Tibial nerve (tissue), 4 donors: ENCODE measurements at regions not wholly inside any gene's neighbourhood (a gene's known extent, or its start where the extent isn't known, plus 50 kb on each side); places are given as distances from the start of the nearest gene placed in this dataset.
A peak's percentile ranks its signal among the peaks of the same experiment; 100 is the strongest.

Experiments used
- DNase-seq, 2 donors: peaks; one replicate each; pipeline ENCODE4 v3.0.0-alpha.2; 2019; ENCODE audit warnings: low spot score in 2 of 2
- H3K27ac ChIP-seq, 4 donors: fragments of 200-600 bp; sonication (generic) in 3 of 4; one replicate each; pipeline ENCODE4 v1.5.1; 2017 to 2019; ENCODE audit warnings: mild to moderate bottlenecking in 1 of 4
- H3K27me3 ChIP-seq, 2 donors: fragments of 200-600 bp; sonication (generic) in 1 of 2; one replicate each; pipeline versions ENCODE4 v1.5.1 to v1.6.0; 2017 to 2019
- H3K36me3 ChIP-seq, 3 donors: fragments of 200-600 bp; sonication (generic); one replicate each; pipeline ENCODE4 v1.5.1; 2018 to 2019
- H3K4me1 ChIP-seq, 4 donors: fragments of 200-600 bp; sonication (generic) in 3 of 4; one replicate each; pipeline ENCODE4 v1.5.1; 2017 to 2019
- H3K4me3 ChIP-seq, 4 donors: fragments of 200-600 bp; sonication (generic) in 3 of 4; one replicate each; pipeline ENCODE4 v1.5.1; 2017 to 2019; ENCODE audit warnings: mild to moderate bottlenecking in 1 of 4, moderate library complexity in 1 of 4
- H3K9me3 ChIP-seq, 4 donors: fragments of 200-600 bp; sonication (generic) in 3 of 4; one replicate each; pipeline ENCODE4 v1.5.1; 2017 to 2019
- EP300 ChIP-seq, 2 donors: sonication (generic); formaldehyde crosslinking; IDR thresholded peaks; one replicate each; pipeline ENCODE4 v1.6.1; 2017; ENCODE audit warnings: antibody characterized with exemption in 2 of 2, mild to moderate bottlenecking in 1 of 2
- POLR2A ChIP-seq, 2 donors: fragments of 450-650 bp; IDR thresholded peaks; one replicate each; pipeline ENCODE4 v1.6.1; 2017; ENCODE audit warnings: antibody characterized with exemption in 2 of 2, mild to moderate bottlenecking in 2 of 2, moderate library complexity in 2 of 2
- WGBS, 2 donors: methylation state at CpG; one replicate each; pipeline ENCODE4 v1.1.5; 2018; 5-methylcytosine and 5-hydroxymethylcytosine counted together
- TF ChIP-seq, protein P1 (sequence below), 5 experiments: fragments of 200-600 bp in 3 of 5; fragments of 450-650 bp in 2 of 5; sonication (generic) in 3 of 5; IDR thresholded peaks; one replicate each; pipeline ENCODE4 v1.5.1; 2016 to 2019; ENCODE audit warnings: antibody characterized with exemption in 5 of 5, mild to moderate bottlenecking in 3 of 5, moderate library complexity in 2 of 5

DNA sequence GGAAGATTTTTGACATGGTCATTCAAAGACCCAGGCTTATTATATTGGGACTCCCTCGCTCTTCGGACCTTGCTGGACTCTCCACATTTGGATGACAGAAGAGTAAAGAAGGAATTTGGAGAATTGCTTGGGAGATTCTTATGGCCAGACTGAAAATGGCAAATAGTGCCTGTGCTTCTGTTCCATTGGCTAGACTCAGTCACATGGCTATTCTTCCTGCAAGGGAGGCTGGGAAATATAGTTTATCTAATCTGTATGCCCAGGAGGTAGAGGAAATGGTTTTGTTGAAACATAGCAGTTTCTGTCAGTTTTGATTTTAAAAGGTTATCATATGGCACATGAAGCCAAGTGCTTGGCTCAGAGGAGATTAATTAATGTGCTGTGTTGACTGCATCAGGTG, 286.6 kb upstream of the JAG1 start:
- H3K27ac ChIP-seq: no peak overlapping the region
- WGBS, 2 donors: 92 to 96% methylated on average over 2 of the region's 2 CpGs
- DNase-seq: no peak
- H3K36me3 ChIP-seq: no peaks in the 10 kb centered on the region
- no peaks in the 10 kb centered on the region for H3K9me3 ChIP-seq
- H3K4me1 ChIP-seq: no peaks in the 10 kb centered on the region
- TF ChIP-seq POLR2A (IDR thresholded peaks at IDR 0.05): no peak
- TF ChIP-seq, protein P1, sequence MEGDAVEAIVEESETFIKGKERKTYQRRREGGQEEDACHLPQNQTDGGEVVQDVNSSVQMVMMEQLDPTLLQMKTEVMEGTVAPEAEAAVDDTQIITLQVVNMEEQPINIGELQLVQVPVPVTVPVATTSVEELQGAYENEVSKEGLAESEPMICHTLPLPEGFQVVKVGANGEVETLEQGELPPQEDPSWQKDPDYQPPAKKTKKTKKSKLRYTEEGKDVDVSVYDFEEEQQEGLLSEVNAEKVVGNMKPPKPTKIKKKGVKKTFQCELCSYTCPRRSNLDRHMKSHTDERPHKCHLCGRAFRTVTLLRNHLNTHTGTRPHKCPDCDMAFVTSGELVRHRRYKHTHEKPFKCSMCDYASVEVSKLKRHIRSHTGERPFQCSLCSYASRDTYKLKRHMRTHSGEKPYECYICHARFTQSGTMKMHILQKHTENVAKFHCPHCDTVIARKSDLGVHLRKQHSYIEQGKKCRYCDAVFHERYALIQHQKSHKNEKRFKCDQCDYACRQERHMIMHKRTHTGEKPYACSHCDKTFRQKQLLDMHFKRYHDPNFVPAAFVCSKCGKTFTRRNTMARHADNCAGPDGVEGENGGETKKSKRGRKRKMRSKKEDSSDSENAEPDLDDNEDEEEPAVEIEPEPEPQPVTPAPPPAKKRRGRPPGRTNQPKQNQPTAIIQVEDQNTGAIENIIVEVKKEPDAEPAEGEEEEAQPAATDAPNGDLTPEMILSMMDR (IDR thresholded peaks at IDR 0.05): no peak
- no peak for TF ChIP-seq EP300 (IDR thresholded peaks at IDR 0.05)
- H3K4me3 ChIP-seq: no peak overlapping the region
- no peaks in the 10 kb centered on the region for H3K27me3 ChIP-seq

DNA sequence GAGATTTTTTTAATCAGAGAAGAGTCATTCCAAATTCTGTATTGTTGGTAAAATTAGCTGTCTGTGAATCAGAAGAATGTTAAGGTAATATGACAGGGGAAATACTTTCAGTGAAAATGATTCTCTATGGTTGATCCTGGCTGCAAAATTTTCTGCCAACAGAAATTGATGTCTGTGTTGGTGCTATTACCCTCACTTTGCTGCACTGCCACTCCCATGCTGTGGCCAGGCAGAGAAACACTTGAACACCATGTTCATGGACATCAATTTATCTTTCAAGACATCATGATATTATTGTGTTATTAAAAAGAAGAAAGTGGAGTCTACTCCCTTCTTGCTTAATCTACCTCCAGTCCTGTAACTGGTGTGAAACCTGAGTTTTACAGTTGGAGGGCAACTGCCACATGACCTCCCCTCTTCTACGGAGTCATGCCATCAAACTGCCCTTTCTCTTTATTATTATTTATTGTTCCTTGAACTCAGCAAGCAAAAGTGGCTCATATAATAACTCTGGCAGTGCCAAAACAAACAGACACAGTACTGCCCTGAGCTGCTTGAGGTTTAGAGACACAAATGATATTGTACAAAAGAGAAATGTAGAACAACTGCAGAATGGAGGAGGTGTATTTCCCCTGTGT, 288.0 kb upstream of the JAG1 start:
- 25 to 39% methylated on average over 1 of the region's 1 CpG for WGBS, 2 donors

DNA sequence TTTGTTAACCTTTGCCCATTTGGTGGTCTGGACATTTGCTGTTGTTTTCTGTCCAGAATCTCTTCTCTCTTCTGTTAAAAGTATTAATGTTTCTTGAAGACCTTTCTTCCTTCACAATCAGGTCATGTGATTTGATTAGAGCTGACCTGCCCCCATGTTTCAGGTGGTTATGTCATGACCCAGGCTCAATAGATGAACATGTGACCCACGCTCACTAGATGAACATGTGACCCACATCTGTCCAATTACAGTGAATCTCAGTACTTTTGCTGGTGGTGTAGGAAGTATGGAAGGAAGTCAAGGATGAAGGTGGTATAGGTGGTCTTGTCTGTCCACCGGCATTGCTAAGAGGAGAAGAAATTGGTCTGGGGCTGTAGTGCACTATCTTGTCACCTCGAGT, 289.1 kb upstream of the JAG1 start:
- TF ChIP-seq EP300 (IDR thresholded peaks at IDR 0.05): no peak
- no peak for TF ChIP-seq POLR2A (IDR thresholded peaks at IDR 0.05)
- TF ChIP-seq, protein P1 (IDR thresholded peaks at IDR 0.05): no peak
- WGBS, 2 donors: 90 to 92% methylated on average over 3 of the region's 3 CpGs
- Histone ChIP-seq H3K9me3 (no peaks in the 10 kb centered on the region), H3K36me3 (no peaks in the 10 kb centered on the region), H3K27ac (no peak overlapping the region), H3K4me3 (no peak overlapping the region), H3K4me1 (no peaks in the 10 kb centered on the region), H3K27me3 (no peaks in the 10 kb centered on the region)
- DNase-seq: no peak

More for the DNA sequence above, 288.0 kb upstream of the JAG1 start:
- TF ChIP-seq EP300 (IDR thresholded peaks at IDR 0.05) (no peak), POLR2A (IDR thresholded peaks at IDR 0.05) (no peak)
- TF ChIP-seq, protein P1 (IDR thresholded peaks at IDR 0.05): no peak
- Histone ChIP-seq H3K4me3 (no peak overlapping the region), H3K27me3 (no peaks in the 10 kb centered on the region), H3K27ac (no peak overlapping the region), H3K9me3 (no peaks in the 10 kb centered on the region), H3K36me3 (no peaks in the 10 kb centered on the region), H3K4me1 (no peaks in the 10 kb centered on the region)
- DNase-seq: no peak

DNA sequence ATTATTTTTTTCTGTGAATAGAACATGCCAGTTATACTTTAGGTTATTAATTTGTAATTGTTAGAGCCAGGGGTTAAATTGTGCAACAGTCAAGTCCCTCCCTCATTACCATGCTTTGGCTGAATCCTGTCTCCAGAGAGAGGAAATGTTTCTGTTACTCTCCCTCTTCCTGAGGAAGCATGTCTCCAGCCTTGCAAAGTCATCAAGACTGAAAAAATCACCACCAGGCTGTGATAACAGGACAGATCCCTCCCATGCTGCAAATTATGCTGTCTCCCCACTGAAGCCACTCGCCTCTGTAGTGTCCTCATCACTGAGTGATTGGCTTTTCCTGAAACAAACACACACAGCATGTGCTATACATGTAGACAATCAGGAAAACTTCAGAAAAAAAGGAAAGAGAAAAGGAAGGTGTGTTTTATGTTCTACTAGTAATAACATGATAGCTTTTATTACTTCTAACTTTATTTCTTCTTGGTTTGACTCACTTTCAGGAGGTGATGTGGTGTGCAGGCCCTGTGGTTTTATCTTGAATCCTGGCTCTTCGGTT, 290.0 kb upstream of the JAG1 start:
- H3K27me3 ChIP-seq: no peaks in the 10 kb centered on the region
- H3K4me3 ChIP-seq: no peak overlapping the region
- no peaks in the 10 kb centered on the region for H3K36me3 ChIP-seq
- H3K4me1 ChIP-seq: no peaks in the 10 kb centered on the region
- H3K9me3 ChIP-seq: no peaks in the 10 kb centered on the region
- TF ChIP-seq EP300 (IDR thresholded peaks at IDR 0.05) (peak in 1 of 2 donors; percentile 13), POLR2A (IDR thresholded peaks at IDR 0.05) (no peak)
- DNase-seq: no peak
- WGBS, 2 donors: 73 to 80% methylated on average over 2 of the region's 2 CpGs
- H3K27ac ChIP-seq: no peak overlapping the region

DNA sequence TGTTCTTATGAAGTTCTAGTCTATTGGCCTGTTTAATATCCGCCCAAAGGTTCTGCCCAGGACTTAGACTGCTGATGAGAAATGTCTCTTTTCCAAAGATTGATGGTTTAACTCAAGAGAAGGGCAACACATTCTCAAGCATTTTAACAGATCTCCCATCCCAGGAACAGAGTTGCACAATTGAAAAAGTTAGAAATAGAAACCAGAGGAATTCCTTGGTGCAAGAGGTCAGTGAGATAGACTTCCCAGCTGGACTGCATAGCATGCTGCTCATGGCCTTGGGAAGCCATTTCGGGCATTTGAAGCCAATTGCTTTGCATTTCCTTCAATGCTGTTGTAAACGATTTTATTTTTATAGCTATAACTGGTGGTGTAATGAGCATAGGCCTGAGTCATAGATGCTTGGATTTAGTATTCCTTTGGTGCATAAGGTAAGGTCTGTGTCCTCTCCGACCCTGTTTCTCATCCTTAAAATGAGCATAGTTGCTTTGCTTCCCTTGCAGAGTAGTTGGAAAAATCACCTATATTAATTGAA, 292.2 kb upstream of the JAG1 start:
- Histone ChIP-seq H3K27me3 (no peaks in the 10 kb centered on the region), H3K9me3 (no peaks in the 10 kb centered on the region), H3K27ac (no peak overlapping the region), H3K4me3 (no peak overlapping the region), H3K4me1 (no peaks in the 10 kb centered on the region), H3K36me3 (no peaks in the 10 kb centered on the region)
- no peak for TF ChIP-seq POLR2A (IDR thresholded peaks at IDR 0.05)
- TF ChIP-seq EP300 (IDR thresholded peaks at IDR 0.05): peak in 1 of 2 donors; percentile 39
- TF ChIP-seq, protein P1 (IDR thresholded peaks at IDR 0.05): no peak
- no peak for DNase-seq
- 70 to 80% methylated on average over 4 of the region's 4 CpGs for WGBS, 2 donors
